WERI-Rb-1 (cell line): ENCODE measurements at regions not wholly inside any gene's neighbourhood (a gene's known extent, or its start where the extent isn't known, plus 50 kb on each side); places are given as distances from the start of the nearest gene placed in this dataset.
A peak's percentile ranks its signal among the peaks of the same experiment; 100 is the strongest.

Experiments used
- DNase-seq: peaks from one replicate; pipeline ENCODE4 v3.0.0-alpha.2; 2020
- H3K27ac ChIP-seq: fragments of 250-450 bp; sonication (Bioruptor Pico); 2 replicates; pipeline ENCODE4 v1.5.1; 2020; ENCODE audit warnings: mild to moderate bottlenecking, moderate library complexity
- H3K27me3 ChIP-seq: fragments of 250-450 bp; sonication (Bioruptor Pico); 2 replicates; pipeline ENCODE4 v1.5.1; 2021; ENCODE audit warnings: mild to moderate bottlenecking, low read depth, moderate library complexity; ENCODE audit not compliant: insufficient read depth, severe bottlenecking
- H3K36me3 ChIP-seq: fragments of 250-450 bp; sonication (Bioruptor Pico); 2 replicates; pipeline ENCODE4 v1.5.1; 2020; ENCODE audit warnings: mild to moderate bottlenecking, moderate library complexity
- H3K4me3 ChIP-seq: 2 replicates; pipeline ENCODE4 v1.5.1; 2011; ENCODE audit warnings: low read depth, mild to moderate bottlenecking, control low read depth, low read length
- H3K9me3 ChIP-seq: fragments of 250-450 bp; sonication (Bioruptor Pico); 2 replicates; pipeline ENCODE4 v1.5.1; 2021; ENCODE audit warnings: mild to moderate bottlenecking, moderate library complexity; ENCODE audit not compliant: severe bottlenecking
- CTCF ChIP-seq: IDR thresholded peaks from 2 replicates; pipeline ENCODE4 v1.5.1; 2011; ENCODE audit warnings: low read depth, mild to moderate bottlenecking, control low read depth, inconsistent platforms, low read length

GRCh38 chr7:131689662-131690234 is 133.3 kb upstream of the PODXL start:
- H3K9me3 ChIP-seq = no peaks in the 10 kb centered on the region
- DNase-seq = no peak
- H3K27ac ChIP-seq = no peak overlapping the region
- H3K4me3 ChIP-seq = no peak overlapping the region
- no peak for TF ChIP-seq CTCF
- no peaks in the 10 kb centered on the region for H3K36me3 ChIP-seq
- no peaks in the 10 kb centered on the region for H3K27me3 ChIP-seq

GRCh38 chr7:131688738-131689661 is 132.6 kb upstream of the PODXL start:
- no peaks in the 10 kb centered on the region for H3K9me3 ChIP-seq
- peak; percentile 97 for TF ChIP-seq CTCF
- no peaks in the 10 kb centered on the region for H3K27me3 ChIP-seq
- H3K36me3 ChIP-seq = no peaks in the 10 kb centered on the region
- DNase-seq = peak; percentile 81
- peak overlapping the region; percentile 43; the same call in 1 of the 2 replicates for H3K27ac ChIP-seq
- H3K4me3 ChIP-seq = no peak overlapping the region

GRCh38 chr7:131687296-131687695 is 130.9 kb upstream of the PODXL start:
- no peaks in the 10 kb centered on the region for H3K36me3 ChIP-seq
- TF ChIP-seq CTCF = no peak
- H3K27me3 ChIP-seq = no peaks in the 10 kb centered on the region

DNA sequence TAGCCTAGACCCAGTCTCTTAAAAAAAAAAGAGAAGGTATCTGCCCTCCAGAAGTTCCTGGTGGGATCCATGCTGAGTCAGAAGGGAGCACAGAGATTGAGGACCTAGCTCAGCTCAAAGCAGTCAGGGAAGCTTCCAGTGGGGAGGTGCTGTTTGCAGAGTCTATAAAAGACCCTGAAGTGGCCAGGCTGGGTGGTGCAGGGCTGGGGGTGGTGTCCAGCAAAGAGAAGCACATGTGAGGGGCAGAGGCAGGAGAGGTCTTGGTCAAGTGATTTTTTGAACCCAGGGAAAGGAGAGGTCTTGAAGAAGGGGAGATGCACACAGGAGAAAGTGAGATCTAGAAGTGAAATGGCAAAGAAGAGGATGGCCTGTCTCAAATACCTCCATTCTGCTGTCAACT is 130.4 kb upstream of the PODXL start:
- Histone ChIP-seq H3K36me3 (no peaks in the 10 kb centered on the region), H3K27ac (no peak overlapping the region), H3K9me3 (no peaks in the 10 kb centered on the region), H3K27me3 (no peaks in the 10 kb centered on the region), H3K4me3 (no peak overlapping the region)
- no peak for DNase-seq
- TF ChIP-seq CTCF = no peak

More at GRCh38 chr7:131687296-131687695, 130.9 kb upstream of the PODXL start:
- H3K27ac ChIP-seq = no peak overlapping the region
- H3K4me3 ChIP-seq = no peak overlapping the region
- DNase-seq = no peak
- H3K9me3 ChIP-seq = no peaks in the 10 kb centered on the region

DNA sequence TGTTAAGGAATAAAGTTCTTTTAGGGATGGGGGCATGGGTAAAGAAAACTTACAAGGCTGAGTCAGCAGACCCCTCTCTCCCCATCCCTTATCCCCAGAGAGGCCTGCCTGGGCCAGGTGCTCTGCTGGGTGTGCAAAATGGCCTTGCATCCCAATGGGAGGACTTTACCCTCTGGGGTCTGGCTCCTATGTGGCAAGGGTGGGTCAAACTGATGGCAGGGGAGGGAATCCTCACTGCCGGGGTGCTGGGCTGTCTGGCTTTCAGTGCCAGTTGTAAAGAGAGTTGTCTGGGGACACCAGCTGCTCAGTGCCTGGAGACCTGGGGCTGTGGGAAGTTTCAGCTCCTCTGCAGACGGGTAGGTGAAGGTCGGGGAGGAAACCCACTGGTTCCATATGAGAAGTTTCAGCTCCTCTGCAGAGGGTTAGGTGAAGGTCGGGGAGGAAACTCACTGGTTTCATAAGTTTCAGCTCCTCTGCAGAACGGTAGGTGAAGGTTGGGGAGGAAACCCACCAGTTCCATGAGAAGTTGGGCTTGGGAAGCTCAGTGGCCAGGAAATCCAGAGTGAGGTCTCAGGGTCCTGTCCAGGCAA is 127.2 kb upstream of the PODXL start:
- no peak overlapping the region for H3K27ac ChIP-seq
- H3K9me3 ChIP-seq = no peaks in the 10 kb centered on the region
- H3K4me3 ChIP-seq = no peak overlapping the region
- no peak for DNase-seq
- H3K36me3 ChIP-seq = no peaks in the 10 kb centered on the region
- no peaks in the 10 kb centered on the region for H3K27me3 ChIP-seq
- no peak for TF ChIP-seq CTCF
